Caki2 (cell line): ENCODE measurements at regions not wholly inside any gene's neighbourhood (a gene's known extent, or its start where the extent isn't known, plus 50 kb on each side); places are given as distances from the start of the nearest gene placed in this dataset.

Experiments
- DNase-seq: peaks from one replicate; pipeline ENCODE4 v3.0.0-alpha.2; 2015; ENCODE audit warnings: low read depth
- in situ Hi-C: cut with HindIII; loops from 2 replicates; pipeline ENCODE4 v1.10.0; 2016; ENCODE audit warnings: low sequenced_read_pairs, low pct_unique_long_range_greater_than_20kb, mixed read lengths

DNA sequence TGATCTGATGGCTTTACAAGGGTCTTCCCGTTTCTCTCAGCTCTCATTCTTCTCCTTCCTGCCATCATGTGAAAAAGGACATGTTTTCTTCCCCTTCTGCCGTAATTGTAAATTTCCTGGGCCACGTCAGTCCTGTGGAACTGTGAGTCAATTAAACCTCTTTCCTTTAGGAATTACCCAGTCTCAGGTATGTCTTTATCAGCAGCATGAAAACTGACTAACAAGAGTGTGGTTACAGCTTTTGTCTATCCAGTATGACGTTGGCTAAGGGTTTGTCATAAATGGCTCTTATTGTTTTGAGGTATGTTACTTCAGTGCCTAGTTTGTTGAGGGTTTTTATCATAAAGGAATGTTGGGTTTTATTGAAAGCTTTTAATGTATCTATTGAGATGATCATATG lies 501.6 kb downstream of the CAAP1 start:
- no peak for DNase-seq
- in situ Hi-C loops: no loop called here

DNA sequence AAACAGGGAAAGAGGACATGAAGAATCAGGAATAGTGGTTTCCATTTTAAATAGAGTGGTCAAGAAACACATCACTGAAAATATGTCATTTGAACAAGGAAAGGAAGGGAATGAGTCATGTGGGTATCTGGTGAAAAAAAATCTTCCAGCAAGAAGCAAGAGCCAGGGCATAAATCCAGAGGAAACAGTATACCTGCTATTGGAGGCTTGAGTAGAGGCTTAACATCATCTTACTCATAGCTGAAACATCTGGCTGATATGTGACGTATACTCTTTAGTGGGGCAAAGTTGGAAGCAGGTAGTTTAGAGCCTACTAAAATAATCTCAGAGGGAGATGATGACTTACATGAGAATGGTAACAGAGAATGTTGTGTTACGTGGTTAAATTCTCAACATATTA lies 517.2 kb downstream of the CAAP1 start:
- DNase-seq: no peak
- in situ Hi-C loops: no loop called here

DNA sequence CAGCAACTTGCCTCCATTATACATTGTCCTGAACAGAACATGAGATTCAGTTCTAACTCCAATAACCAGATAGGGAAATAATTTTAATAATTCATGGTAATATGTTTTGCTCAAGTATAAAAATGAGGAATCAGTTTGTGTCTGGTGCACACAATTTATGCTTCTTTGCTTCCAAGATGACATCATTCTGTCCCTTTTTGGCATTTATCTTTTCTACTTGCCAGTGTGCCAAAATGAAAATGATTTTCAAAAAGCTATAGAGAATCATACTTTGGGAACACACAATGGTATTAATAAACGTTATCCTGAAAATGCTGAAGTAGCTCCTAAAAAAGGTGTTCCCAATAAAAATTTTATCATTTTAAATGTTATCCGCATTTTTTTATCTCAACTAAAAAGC lies 519.0 kb downstream of the CAAP1 start:
- no peak for DNase-seq
- in situ Hi-C loops: no loop called here

DNA sequence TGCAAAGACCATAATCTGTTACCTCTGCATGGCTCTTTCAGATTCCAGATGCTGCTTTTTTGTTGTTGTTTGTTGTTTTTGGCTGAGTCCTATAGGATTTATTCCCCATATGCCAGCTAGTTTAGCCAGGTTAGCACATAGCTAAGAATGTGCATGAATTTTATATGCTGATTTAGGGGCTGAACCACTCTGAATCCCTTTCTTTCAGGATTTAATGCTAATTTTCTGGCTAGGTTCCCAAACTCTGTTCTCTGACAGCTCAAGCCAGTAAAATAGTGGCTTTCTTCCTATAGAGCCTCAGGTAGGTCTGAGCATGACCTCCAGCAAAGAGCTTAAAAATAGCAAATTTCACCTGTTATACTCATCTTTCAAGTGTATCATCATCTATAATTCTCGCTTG lies 521.4 kb downstream of the CAAP1 start:
- no peak for DNase-seq
- in situ Hi-C loops: no loop called here

DNA sequence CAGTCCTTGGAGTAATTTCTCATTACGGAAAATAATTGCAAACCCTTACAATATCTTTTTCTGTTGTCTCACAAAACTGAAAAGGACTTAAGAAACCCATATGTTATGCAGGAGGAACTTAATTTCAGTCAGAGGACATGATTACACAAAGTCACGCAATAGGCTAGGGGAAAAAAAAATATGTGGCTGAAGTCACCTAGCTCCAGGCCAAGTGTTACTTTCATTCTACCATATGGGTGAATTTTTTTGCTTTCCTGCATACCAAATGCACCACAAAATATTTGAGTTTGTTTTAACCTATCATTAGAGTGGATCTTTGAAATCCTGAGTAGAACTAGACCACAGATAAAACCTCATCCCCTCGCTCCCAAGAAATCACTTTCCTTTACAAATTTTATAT lies 523.5 kb downstream of the CAAP1 start:
- no peak for DNase-seq
- in situ Hi-C loops: no loop called here

DNA sequence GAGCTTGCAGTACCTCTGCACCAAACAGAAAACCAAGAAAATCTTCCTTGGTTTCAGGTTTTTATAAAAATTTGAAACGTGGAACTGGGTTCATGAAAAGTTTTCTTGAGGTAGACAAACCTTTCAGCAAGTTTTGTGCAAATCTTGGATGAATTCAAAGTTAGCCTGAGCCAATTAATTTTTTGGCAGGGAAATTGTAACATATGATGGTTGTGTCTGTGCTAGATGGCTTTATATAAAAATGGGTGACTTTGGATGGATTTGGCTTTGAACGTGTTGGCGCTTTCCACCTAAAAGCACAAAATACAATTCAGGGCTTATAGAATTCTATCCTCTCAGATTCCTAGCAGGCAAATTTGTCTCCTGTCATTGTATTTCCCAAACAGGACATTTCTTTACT lies 524.4 kb downstream of the CAAP1 start:
- in situ Hi-C loops: no loop called here
- DNase-seq: no peak

DNA sequence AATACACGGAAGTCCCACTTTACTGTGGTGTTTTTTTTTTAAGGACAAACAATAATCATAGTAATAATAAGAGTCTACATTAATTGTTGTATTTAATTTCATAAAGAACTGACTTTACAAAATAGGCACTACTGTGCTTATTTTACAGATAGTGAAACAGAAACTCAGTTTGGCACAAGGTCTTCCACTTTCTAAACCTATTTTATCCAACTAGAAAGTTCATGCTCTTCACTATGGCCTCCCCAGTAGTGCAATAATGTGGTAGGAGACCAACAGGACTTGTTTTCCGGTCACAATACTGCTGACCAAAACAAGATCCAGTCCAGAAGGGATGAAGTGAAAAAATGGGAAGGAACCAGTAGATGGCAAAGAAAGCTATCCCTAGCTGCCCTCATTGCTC lies 531.6 kb downstream of the CAAP1 start:
- in situ Hi-C loops: no loop called here
- DNase-seq: no peak

DNA sequence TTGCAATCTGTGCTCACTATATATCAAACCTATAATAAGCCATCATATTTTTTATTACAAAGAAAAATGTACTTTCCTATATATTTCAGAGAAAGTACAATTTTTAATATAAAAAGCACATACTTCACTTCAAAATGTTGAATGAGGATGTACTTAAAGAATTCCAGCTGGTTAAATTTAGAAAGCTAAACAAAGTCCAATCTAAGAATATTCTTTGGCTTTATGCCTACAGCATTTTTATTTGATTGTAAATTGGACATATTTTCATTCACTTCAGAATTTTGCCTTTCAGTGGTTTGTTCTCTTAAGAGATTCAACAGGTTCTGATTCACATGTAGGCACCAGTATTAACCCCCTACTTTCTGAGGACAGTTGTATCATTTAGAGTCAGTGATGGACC lies 533.8 kb downstream of the CAAP1 start:
- DNase-seq: no peak
- in situ Hi-C loops: no loop called here

DNA sequence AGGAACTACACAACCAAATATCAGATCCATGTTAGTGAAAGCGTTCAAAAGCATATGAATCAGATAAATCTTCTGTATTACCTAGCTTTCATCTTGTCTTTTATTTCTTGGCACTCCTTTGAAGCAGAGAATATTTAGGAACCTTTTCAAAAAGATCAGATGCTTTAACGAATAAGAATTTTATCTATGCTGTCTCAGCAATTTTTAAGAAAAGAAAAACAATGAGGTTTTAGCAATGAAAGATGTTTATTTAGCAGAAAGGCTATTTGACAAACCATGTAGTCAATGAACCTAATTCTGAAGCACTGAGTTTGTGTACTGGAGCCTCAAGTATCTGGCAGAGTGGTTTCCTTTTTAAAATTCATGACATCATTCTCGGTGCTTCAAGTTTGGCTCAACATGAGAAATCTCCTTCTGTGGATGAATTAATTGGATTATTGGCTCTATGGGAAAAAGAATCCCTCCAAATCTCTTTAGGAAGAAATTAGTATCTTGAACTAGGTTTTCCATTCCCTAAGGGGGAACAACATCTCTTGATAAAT lies 534.7 kb downstream of the CAAP1 start:
- DNase-seq: no peak
- in situ Hi-C loops: no loop called here

DNA sequence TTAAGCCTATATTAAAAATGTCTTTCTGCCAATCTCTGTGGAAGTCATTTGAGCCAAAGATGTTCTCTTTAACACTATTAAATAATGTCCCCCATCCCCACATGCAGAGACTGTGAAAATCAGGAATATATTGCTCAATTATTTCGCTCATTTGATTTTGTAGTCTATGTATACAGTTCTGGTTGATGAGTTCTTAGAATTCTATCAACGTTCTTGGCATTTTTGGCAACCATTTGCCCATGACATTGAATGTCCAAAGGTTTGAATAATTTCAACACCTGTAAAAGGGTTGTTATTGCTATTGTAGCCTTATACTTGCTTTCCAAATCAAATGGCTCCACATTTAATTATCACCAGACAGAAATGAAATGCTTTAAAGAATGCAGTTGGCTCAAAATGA lies 536.1 kb downstream of the CAAP1 start:
- in situ Hi-C loops: no loop called here
- DNase-seq: no peak

DNA sequence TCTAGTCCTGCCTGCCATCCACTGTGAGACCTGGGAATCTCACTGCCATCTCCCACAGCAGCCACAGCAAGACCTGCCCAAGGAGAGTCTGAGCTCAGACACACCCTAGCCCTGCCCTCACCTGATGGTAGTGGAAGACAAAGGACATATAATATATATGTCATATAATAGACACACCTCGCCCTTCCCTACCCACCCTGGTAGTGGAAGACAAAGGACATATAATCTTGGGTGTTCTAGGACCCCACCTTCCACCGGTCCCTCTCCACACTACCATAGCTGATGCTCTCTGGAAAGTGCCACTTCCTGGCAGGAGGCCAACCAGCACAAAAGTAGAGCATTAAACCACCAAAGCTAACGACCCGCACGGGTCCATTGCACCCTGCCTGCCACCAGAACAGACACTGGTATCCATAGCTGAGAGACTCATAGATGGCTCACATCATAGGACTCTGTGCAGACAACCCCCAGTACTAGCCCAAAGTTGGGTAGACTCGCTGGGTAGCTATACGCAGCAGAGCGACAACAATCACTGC lies 545.6 kb downstream of the CAAP1 start:
- DNase-seq: no peak
- in situ Hi-C loops: no loop called here

DNA sequence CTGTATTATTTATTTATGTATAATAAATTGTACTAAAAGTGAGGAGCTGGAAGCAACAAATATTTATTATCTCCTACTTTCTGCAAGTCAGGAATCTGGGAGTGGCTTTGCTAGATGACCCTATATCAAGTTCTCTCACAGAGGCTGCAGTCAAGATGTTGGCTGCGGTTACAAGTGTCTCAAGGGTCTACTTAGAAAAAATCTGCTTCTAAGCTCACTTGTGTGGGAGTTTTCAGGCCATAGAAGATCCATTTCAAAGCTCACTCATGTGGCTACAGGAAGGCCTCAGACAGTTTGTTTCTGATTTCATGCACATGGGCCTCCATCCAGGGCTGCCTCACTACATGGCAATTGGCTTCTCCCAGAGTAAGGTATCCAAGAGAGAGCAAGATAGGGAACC lies 551.1 kb downstream of the CAAP1 start:
- in situ Hi-C loops: no loop called here
- no peak for DNase-seq

DNA sequence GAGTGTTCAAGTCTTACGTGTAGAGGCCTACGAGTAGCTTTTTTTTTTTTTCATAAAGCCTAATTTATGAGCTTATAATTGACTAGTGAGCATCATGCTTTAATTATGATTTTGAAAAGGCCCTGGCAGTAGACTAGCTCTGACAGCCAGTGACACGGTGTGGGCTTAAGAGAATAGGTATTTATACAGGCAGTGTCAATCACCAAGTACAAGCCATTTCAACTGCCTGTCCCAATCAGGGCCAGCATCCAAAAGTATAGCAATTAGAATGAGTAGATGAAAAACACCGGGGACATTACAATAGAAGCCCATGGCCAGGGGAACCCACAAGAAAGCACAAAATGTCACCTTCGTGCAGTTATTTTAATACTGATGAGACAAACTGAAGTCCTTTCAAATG lies 552.8 kb downstream of the CAAP1 start:
- in situ Hi-C loops: no loop called here
- DNase-seq: no peak

DNA sequence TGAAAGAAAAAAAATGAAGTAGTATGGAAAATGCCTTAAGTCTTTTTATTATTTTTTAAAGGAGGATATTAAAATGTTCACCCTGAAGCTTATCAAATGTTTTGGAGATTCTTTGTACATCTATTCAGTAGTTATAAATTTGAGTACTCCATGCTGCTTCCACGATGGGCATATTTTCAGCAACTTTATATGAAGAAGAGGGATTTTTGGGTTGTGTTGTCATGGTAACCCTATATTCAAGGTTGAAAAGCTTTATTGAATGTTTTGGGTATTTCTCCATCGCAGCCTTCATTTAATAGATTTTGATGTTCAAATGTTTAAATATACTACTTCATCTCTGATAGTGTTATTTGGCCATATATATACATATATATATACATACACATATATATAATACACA lies 557.5 kb downstream of the CAAP1 start:
- in situ Hi-C loops: no loop called here
- no peak for DNase-seq

DNA sequence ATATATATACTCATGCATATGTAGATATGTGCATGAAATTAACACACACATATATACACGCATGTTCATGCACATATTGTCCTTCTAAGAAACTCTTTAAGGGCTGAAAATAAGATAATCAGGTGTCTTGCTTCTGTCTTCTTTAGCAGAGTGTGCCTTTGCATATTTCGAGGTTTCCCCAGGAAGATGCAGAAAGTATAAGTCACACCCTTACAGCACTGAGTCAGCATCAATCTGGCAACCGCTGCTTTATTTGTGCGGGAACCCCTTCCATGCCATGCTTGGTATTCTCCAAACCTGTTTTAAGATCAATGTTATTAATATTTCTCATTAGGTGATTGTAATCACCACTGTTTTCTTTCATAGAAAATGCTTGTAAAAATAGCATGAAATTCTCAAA lies 557.9 kb downstream of the CAAP1 start:
- DNase-seq: no peak
- in situ Hi-C loops: no loop called here

DNA sequence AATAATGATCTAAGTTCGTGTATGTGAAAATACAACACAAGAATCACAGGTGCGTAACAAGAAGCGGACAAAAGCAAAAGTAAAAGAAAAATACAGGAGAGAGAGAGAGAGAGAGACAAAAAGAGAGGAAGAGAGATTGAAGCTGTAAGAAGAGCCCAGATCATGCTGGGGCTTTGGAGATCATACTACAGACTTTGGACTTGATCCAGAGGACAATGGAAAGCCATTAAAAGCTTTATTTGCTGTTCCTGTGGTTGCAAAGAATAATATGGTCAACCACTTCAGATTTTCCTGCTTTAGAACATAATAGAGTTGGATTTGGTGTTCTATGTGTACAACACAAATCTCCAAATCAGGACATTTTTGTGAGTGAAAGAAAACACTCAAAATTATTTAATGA lies 561.4 kb downstream of the CAAP1 start:
- in situ Hi-C loops: no loop called here

DNA sequence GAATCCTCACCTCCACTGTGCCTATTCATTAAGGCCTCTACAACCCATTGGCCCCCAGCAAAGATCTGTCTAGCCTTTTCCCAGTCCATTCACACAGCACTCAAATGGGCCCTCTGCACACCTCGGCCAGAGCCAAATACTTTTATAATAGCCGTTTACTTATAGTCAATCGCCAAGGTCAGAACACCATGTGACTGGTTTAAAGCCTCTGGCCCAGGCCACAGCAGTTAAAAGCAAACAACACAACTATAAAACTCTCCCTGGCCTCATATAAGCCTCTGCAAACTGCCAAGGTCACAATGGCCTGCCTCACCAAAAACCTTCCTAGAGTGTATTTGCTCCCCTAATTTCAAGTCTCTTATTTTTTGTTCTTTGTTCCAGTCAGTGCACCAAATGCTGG lies 562.6 kb downstream of the CAAP1 start:
- in situ Hi-C loops: no loop called here
- DNase-seq: no peak

More for the DNA sequence above, 561.4 kb downstream of the CAAP1 start:
- no peak for DNase-seq

DNA sequence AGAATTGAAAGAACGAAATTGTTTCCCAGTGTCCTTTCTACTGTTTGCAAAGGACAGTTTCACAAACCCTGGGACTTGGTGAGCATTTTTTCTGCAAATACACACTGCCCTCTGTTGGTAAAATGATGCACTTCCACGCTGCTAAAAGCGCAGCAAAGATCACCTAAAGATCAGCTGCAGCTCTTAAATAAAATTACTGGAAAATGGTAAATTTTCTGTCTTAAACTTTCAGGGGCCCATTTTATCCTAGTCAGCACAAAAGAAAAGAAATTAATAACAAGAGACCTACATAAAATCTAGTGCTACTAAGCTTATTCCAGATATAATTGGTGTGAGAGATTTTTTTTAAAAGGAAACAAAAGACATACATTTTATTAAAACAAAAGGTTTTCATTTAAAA lies 566.0 kb downstream of the CAAP1 start:
- in situ Hi-C loops: no loop called here
- DNase-seq: peak; percentile 50

DNA sequence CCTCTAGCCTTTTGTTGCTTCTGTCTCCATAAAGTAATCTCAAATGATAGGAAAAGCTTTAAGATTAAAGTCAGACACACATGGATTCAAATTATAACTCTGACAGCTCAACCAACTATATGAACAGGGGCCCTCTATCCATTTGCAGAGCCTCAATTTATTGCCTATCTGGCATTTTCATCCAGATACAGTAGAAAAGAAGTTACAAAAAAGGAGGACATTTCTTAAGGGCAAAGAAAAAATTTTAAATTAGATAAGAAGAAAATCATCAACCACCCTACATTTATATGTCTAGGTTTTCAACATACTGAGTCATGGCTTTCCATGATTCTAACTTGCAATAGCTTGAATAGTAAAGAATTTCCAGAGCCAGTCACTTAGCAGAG lies 567.2 kb downstream of the CAAP1 start:
- in situ Hi-C loops: no loop called here
- DNase-seq: no peak

DNA sequence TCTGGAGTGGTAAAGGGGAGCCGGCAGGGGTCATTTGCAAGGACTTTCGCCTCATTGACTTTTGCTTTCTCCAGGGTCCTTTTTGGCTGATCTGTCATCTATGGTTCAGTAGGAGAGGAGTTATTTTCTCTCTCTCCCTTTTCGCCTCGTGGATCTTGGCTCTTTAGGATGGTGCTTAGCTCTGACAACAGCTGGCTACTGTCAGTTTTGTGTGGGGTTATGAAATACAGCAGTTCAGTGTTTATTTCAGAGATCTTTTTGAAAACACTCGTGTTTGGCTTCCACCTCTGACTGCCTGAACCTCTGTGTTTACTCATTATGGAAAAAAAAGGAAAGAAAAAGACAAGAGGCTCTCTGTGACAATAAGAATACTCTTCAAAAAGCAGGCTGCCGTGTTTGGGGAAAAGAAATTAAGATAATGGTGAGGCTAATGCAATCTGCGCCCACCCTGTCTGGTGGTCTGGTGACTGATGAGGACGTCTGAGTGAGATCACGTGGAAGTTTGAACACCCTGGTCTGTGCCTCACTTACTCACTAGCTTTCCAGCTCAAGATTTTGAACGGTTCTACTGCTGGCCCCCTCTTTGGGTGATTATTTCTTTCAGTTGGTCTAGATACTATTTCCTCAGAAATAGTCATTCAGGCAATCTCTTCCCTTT lies 567.7 kb downstream of the CAAP1 start:
- in situ Hi-C loops: no loop called here
- DNase-seq: no peak
